Renal cortical epithelial cell (primary cell): ENCODE measurements at regions not wholly inside any gene's neighbourhood (a gene's known extent, or its start where the extent isn't known, plus 50 kb on each side); places are given as distances from the start of the nearest gene placed in this dataset.

Experiments
- DNase-seq: peaks from one replicate; pipeline ENCODE4 v3.0.0-alpha.2; 2011; ENCODE audit warnings: low read depth

GRCh38 chr17:56737421-56738161 lies 96.1 kb downstream of the C17orf67 start:
- DNase-seq = peak; percentile 78

GRCh38 chr17:56739376-56739775 lies 94.3 kb downstream of the C17orf67 start:
- no peak for DNase-seq

- no peak for DNase-seq
These were observed 93.9 kb downstream of the C17orf67 start for GRCh38 chr17:56739776-56740175.

- no peak for DNase-seq
These were observed 93.2 kb downstream of the C17orf67 start for GRCh38 chr17:56740481-56740880.
